ENCODE measurements at regions not wholly inside any gene's neighbourhood (a gene's known extent, or its start where the extent isn't known, plus 50 kb on each side); places are given as distances from the start of the nearest gene placed in this dataset.

- Histone ChIP-seq H3K36me3 (no peaks in the 10 kb centered on the region), H3K4me1 (peaks cover 0 to 5% (median 0%) of the 10 kb centered on the region in 4 donors), H3K4me3 (no peak overlapping the region), H3K27ac (no peak overlapping the region), H3K27me3 (no peaks in the 10 kb centered on the region), H3K9me3 (no peaks in the 10 kb centered on the region)
- TF ChIP-seq POLR2A (IDR thresholded peaks at IDR 0.05) = no peak
- TF ChIP-seq, protein P1, sequence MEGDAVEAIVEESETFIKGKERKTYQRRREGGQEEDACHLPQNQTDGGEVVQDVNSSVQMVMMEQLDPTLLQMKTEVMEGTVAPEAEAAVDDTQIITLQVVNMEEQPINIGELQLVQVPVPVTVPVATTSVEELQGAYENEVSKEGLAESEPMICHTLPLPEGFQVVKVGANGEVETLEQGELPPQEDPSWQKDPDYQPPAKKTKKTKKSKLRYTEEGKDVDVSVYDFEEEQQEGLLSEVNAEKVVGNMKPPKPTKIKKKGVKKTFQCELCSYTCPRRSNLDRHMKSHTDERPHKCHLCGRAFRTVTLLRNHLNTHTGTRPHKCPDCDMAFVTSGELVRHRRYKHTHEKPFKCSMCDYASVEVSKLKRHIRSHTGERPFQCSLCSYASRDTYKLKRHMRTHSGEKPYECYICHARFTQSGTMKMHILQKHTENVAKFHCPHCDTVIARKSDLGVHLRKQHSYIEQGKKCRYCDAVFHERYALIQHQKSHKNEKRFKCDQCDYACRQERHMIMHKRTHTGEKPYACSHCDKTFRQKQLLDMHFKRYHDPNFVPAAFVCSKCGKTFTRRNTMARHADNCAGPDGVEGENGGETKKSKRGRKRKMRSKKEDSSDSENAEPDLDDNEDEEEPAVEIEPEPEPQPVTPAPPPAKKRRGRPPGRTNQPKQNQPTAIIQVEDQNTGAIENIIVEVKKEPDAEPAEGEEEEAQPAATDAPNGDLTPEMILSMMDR (IDR thresholded peaks at IDR 0.05) = no peak
- DNase-seq = no peak
These were observed 218.4 kb downstream of the PCSK1 start for GRCh38 chr5:96214442-96215197.

GRCh38 chr5:96209829-96210228, 223.2 kb downstream of the PCSK1 start:
- no peaks in the 10 kb centered on the region for H3K9me3 ChIP-seq
- DNase-seq = no peak

DNA sequence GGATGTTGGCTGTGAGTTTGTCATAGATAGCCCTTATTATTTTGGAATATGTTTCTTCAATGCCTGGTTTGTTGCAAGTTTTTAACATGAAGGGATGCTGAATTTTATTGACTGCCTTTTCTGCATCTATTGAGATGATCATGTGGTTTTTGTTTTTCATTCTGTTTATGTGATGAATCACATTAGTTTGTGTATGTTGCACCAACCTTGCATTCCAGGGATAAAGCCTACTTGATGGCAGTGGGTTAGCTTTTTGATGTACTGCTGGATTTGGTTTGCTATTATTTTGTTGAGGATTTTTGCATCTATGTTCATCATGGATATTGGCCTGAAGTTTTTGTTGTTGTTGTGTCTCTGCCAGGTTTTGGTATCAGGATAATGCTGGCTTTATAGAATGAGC, 225.6 kb downstream of the PCSK1 start:
- no peak overlapping the region for H3K27ac ChIP-seq
- H3K4me1 ChIP-seq = no peaks in the 10 kb centered on the region
- H3K9me3 ChIP-seq = no peaks in the 10 kb centered on the region
- H3K4me3 ChIP-seq = no peak overlapping the region
- no peak for TF ChIP-seq POLR2A (IDR thresholded peaks at IDR 0.05)
- TF ChIP-seq, protein P1 (IDR thresholded peaks at IDR 0.05) = no peak
- DNase-seq = no peak
- no peaks in the 10 kb centered on the region for H3K36me3 ChIP-seq
- no peaks in the 10 kb centered on the region for H3K27me3 ChIP-seq

More at GRCh38 chr5:96209829-96210228, 223.2 kb downstream of the PCSK1 start:
- peaks cover 0 to 2% (median 0%) of the 10 kb centered on the region in 4 donors for H3K4me1 ChIP-seq
- H3K36me3 ChIP-seq = no peaks in the 10 kb centered on the region
- no peak overlapping the region for H3K4me3 ChIP-seq
- TF ChIP-seq, protein P1 (IDR thresholded peaks at IDR 0.05) = no peak
- no peak for TF ChIP-seq POLR2A (IDR thresholded peaks at IDR 0.05)
- H3K27ac ChIP-seq = no peak overlapping the region
- H3K27me3 ChIP-seq = no peaks in the 10 kb centered on the region

- Histone ChIP-seq H3K27ac (no peak overlapping the region), H3K9me3 (no peaks in the 10 kb centered on the region), H3K27me3 (no peaks in the 10 kb centered on the region), H3K4me3 (no peak overlapping the region), H3K36me3 (no peaks in the 10 kb centered on the region), H3K4me1 (peaks cover 0 to 11% (median 0%) of the 10 kb centered on the region in 4 donors)
- TF ChIP-seq, protein P1 (IDR thresholded peaks at IDR 0.05) = no peak
- no peak for TF ChIP-seq POLR2A (IDR thresholded peaks at IDR 0.05)
- no peak for DNase-seq
These were observed 229.3 kb downstream of the PCSK1 start for GRCh38 chr5:96203761-96204160.

GRCh38 chr5:96201503-96201902, 231.5 kb downstream of the PCSK1 start:
- H3K36me3 ChIP-seq = no peaks in the 10 kb centered on the region
- H3K4me3 ChIP-seq = no peak overlapping the region
- no peak overlapping the region for H3K27ac ChIP-seq
- no peak for DNase-seq
- TF ChIP-seq POLR2A (IDR thresholded peaks at IDR 0.05) = no peak
- TF ChIP-seq, protein P1 (IDR thresholded peaks at IDR 0.05) = no peak
- H3K27me3 ChIP-seq = no peaks in the 10 kb centered on the region
- no peaks in the 10 kb centered on the region for H3K9me3 ChIP-seq
- peaks cover 0 to 11% (median 0%) of the 10 kb centered on the region in 4 donors for H3K4me1 ChIP-seq
